ENCODE measurements at regions not wholly inside any gene's neighbourhood (a gene's known extent, or its start where the extent isn't known, plus 50 kb on each side); places are given as distances from the start of the nearest gene placed in this dataset.

- Mint-ChIP-seq H3K27me3 (ENCODE audit: low read depth) (no peaks in the 10 kb centered on the region), H3K4me1 (no peaks in the 10 kb centered on the region), H3K27ac (no peak overlapping the region), H3K36me3 (ENCODE audit: low read depth) (no peaks in the 10 kb centered on the region), H3K9me3 (no peaks in the 10 kb centered on the region), H3K4me3 (no peak overlapping the region)
- no peak for TF ChIP-seq CTCF (IDR thresholded peaks at IDR 0.05; ENCODE audit: unreplicated experiment in 3 of 3)
Observed at GRCh38 chrX:140580478-140580877, 75.6 kb upstream of the SOX3 start.

GRCh38 chrX:140572724-140573123 lies 67.9 kb upstream of the SOX3 start:
- Mint-ChIP-seq H3K27me3 (ENCODE audit: low read depth) (peaks cover 4% of the 10 kb centered on the region), H3K27ac (no peak overlapping the region), H3K4me1 (no peaks in the 10 kb centered on the region), H3K4me3 (no peak overlapping the region), H3K9me3 (no peaks in the 10 kb centered on the region), H3K36me3 (ENCODE audit: low read depth) (no peaks in the 10 kb centered on the region)
- peak; percentile 57 to 70 (median 67) for TF ChIP-seq CTCF (IDR thresholded peaks at IDR 0.05; ENCODE audit: unreplicated experiment in 3 of 3)

- Mint-ChIP-seq H3K36me3 (ENCODE audit: low read depth) (no peaks in the 10 kb centered on the region), H3K27ac (no peak overlapping the region), H3K4me3 (no peak overlapping the region), H3K9me3 (peaks cover 4% of the 10 kb centered on the region), H3K4me1 (no peaks in the 10 kb centered on the region), H3K27me3 (ENCODE audit: low read depth) (no peaks in the 10 kb centered on the region)
- no peak for TF ChIP-seq CTCF (IDR thresholded peaks at IDR 0.05; ENCODE audit: unreplicated experiment in 3 of 3)
Observed at GRCh38 chrX:140563893-140564292, 59.0 kb upstream of the SOX3 start.
